ENCODE measurements at regions not wholly inside any gene's neighbourhood (a gene's known extent, or its start where the extent isn't known, plus 50 kb on each side); places are given as distances from the start of the nearest gene placed in this dataset.

GRCh38 chr2:226659410-226659809, 140.2 kb downstream of the IRS1 start:
- TF ChIP-seq POLR2A (IDR thresholded peaks at IDR 0.05; ENCODE audit: low read depth, low read length) (no peak), POLR2AphosphoS5 (IDR thresholded peaks at IDR 0.05; ENCODE audit: low read depth, low read length) (no peak)
